Hepatocyte (in vitro differentiated cells): ENCODE measurements at regions not wholly inside any gene's neighbourhood (a gene's known extent, or its start where the extent isn't known, plus 50 kb on each side); places are given as distances from the start of the nearest gene placed in this dataset.

Source experiments
- DNase-seq: peaks from one replicate; pipeline ENCODE4 v3.0.0-alpha.2; 2016; ENCODE audit warnings: low spot score
- H2AFZ ChIP-seq: fragments of 200-600 bp; sonication (generic); 2 replicates; pipeline ENCODE4 v1.6.0; 2016; ENCODE audit warnings: antibody characterized with exemption, mild to moderate bottlenecking
- H3K27ac ChIP-seq: fragments of 200-600 bp; sonication (generic); 2 replicates; pipeline ENCODE4 v1.5.1; 2016; ENCODE audit warnings: mild to moderate bottlenecking
- H3K27me3 ChIP-seq: fragments of 200-600 bp; sonication (generic); 2 replicates; pipeline ENCODE4 v1.6.1; 2016
- H3K36me3 ChIP-seq: fragments of 200-600 bp; sonication (generic); replicated peaks from 2 replicates; pipeline ENCODE4 v1.5.1; 2016; ENCODE audit warnings: low read depth; ENCODE audit not compliant: insufficient read depth
- H3K4me1 ChIP-seq: fragments of 200-600 bp; sonication (generic); 2 replicates; pipeline ENCODE4 v1.5.1; 2016; ENCODE audit warnings: mild to moderate bottlenecking, moderate library complexity; ENCODE audit not compliant: insufficient read depth
- H3K4me2 ChIP-seq: fragments of 200-600 bp; sonication (generic); 2 replicates; pipeline ENCODE4 v1.6.0; 2016
- H3K4me3 ChIP-seq: fragments of 200-600 bp; sonication (generic); 2 replicates; pipeline ENCODE4 v1.5.1; 2016; ENCODE audit warnings: mild to moderate bottlenecking
- H3K79me2 ChIP-seq: fragments of 200-600 bp; sonication (generic); 2 replicates; pipeline ENCODE4 v1.6.0; 2017; ENCODE audit warnings: mild to moderate bottlenecking
- H3K9me2 ChIP-seq: fragments of 200-600 bp; sonication (generic); replicated peaks from 2 replicates; pipeline ENCODE4 v1.6.0; 2017; ENCODE audit warnings: mild to moderate bottlenecking; ENCODE audit not compliant: insufficient read depth
- H3K9me3 ChIP-seq: fragments of 200-600 bp; sonication (generic); 2 replicates; pipeline ENCODE4 v1.5.1; 2016; ENCODE audit warnings: low read depth, mild to moderate bottlenecking
- H4K20me1 ChIP-seq: fragments of 200-600 bp; sonication (generic); 2 replicates; pipeline ENCODE4 v1.6.0; 2016; ENCODE audit warnings: mild to moderate bottlenecking; ENCODE audit not compliant: insufficient read depth, poor library complexity, severe bottlenecking
- EZH2 ChIP-seq: fragments of 200-600 bp; sonication (generic); IDR thresholded peaks from 2 replicates; pipeline ENCODE4 v1.6.1; 2016; ENCODE audit warnings: antibody characterized with exemption, mild to moderate bottlenecking, borderline replicate concordance
- EZH2phosphoT487 ChIP-seq: fragments of 200-600 bp; sonication (generic); IDR thresholded peaks from one replicate; pipeline ENCODE4 v1.6.1; 2018; ENCODE audit warnings: antibody characterized with exemption, mild to moderate bottlenecking, low read depth, moderate library complexity; ENCODE audit not compliant: unreplicated experiment, severe bottlenecking
- WGBS: methylation state at CpG from one replicate; pipeline ENCODE4 v1.1.6; 2016; ENCODE audit warnings: low lambda C conversion rate; ENCODE audit errors: missing lambda C conversion rate; 5-methylcytosine and 5-hydroxymethylcytosine counted together
- TF ChIP-seq, protein P1 (sequence below): fragments of 200-600 bp; sonication (generic); IDR thresholded peaks from 2 replicates; pipeline ENCODE4 v1.5.1; 2016; ENCODE audit warnings: antibody characterized with exemption, mild to moderate bottlenecking; ENCODE audit not compliant: poor library complexity

DNA sequence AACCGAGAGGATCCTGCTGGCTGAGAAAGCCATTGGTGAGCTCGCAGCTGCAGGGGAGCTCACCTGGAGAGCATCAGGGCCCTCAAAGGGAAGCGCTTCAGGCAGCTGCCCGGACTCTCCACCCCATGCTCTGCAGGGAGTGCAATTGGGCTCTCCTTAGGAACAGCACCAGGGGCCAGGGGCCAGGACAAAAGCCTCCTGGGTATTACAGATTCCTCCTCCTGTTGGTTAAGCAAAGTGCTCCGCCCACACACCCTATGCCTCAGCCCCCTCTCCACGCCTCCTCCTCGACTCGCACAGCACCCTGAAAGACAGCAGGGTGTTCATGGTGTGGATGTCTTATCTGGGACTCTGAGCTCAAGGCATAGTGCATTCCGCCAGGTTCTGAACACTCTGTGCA, 139.9 kb downstream of the SHANK2 start:
- H3K79me2 ChIP-seq, result no peaks in the 10 kb centered on the region

DNA sequence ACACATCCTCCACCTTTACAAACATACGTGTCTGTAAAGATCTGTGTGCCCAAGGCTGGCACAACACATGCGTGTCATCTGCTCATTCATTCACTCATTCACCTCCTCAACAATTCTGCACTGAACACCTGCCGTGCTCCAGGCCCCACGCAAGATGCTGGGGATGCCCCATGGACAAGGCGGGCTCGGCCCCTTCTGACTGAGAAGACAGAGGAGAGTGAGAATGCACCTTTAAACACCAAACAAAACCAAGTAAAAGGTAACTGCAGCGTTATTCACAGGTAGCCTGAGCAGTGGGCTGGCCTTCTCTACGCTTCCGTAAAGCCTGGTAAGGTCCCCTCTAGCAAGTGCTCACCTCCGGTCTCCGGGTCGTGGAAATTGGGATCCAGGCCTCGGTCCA, 142.8 kb downstream of the SHANK2 start:
- DNase-seq, result no peak
- Histone ChIP-seq H3K9me2 (no peaks in the 10 kb centered on the region), H4K20me1 (no peaks in the 10 kb centered on the region), H3K79me2 (no peaks in the 10 kb centered on the region), H3K27ac (no peak overlapping the region), H2AFZ (no peak overlapping the region), H3K36me3 (no peaks in the 10 kb centered on the region), H3K27me3 (no peaks in the 10 kb centered on the region), H3K4me2 (no peak overlapping the region), H3K9me3 (no peaks in the 10 kb centered on the region), H3K4me3 (no peak overlapping the region), H3K4me1 (no peaks in the 10 kb centered on the region)
- no peak for TF ChIP-seq EZH2
- TF ChIP-seq, protein P1, sequence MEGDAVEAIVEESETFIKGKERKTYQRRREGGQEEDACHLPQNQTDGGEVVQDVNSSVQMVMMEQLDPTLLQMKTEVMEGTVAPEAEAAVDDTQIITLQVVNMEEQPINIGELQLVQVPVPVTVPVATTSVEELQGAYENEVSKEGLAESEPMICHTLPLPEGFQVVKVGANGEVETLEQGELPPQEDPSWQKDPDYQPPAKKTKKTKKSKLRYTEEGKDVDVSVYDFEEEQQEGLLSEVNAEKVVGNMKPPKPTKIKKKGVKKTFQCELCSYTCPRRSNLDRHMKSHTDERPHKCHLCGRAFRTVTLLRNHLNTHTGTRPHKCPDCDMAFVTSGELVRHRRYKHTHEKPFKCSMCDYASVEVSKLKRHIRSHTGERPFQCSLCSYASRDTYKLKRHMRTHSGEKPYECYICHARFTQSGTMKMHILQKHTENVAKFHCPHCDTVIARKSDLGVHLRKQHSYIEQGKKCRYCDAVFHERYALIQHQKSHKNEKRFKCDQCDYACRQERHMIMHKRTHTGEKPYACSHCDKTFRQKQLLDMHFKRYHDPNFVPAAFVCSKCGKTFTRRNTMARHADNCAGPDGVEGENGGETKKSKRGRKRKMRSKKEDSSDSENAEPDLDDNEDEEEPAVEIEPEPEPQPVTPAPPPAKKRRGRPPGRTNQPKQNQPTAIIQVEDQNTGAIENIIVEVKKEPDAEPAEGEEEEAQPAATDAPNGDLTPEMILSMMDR, result no peak
- 98% methylated on average over 13 of the region's 13 CpGs for WGBS

More for the DNA sequence above, 139.9 kb downstream of the SHANK2 start:
- no peak overlapping the region for H3K4me2 ChIP-seq
- no peak overlapping the region for H3K27ac ChIP-seq
- H2AFZ ChIP-seq, result no peak overlapping the region
- H3K4me1 ChIP-seq, result no peaks in the 10 kb centered on the region
- no peaks in the 10 kb centered on the region for H3K36me3 ChIP-seq
- H3K9me2 ChIP-seq, result no peaks in the 10 kb centered on the region
- WGBS, result 76% methylated on average over 9 of the region's 9 CpGs
- H3K9me3 ChIP-seq, result no peaks in the 10 kb centered on the region
- no peaks in the 10 kb centered on the region for H4K20me1 ChIP-seq
- TF ChIP-seq EZH2phosphoT487 (no peak), EZH2 (no peak)
- TF ChIP-seq, protein P1, result no peak
- H3K27me3 ChIP-seq, result no peaks in the 10 kb centered on the region
- no peak overlapping the region for H3K4me3 ChIP-seq
- no peak for DNase-seq

DNA sequence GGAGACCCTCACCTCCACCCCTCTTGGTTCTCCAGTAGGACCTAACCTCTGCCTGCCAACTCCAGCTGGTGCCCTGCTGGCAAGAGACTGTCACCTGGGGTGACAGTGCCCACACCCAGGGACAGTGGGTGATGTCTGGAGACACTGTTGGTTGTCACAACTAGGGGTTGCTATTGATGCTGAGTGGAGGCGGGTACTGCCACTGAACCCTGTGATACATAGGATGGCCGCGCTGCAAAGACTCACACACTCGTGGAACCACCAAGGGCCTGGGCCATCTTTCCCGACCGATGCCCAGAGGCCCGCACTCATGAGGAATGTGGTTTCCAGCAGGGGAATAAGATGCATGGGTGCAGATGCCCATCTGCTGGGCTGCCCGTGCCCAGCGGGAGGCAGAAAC, 143.2 kb downstream of the SHANK2 start:
- H3K36me3 ChIP-seq, result no peaks in the 10 kb centered on the region
- H3K79me2 ChIP-seq, result no peaks in the 10 kb centered on the region
- TF ChIP-seq EZH2phosphoT487, result no peak
- no peak overlapping the region for H3K27ac ChIP-seq
- no peak overlapping the region for H3K4me2 ChIP-seq
- no peak for DNase-seq
- H3K4me1 ChIP-seq, result no peaks in the 10 kb centered on the region
- H3K9me2 ChIP-seq, result no peaks in the 10 kb centered on the region
- no peaks in the 10 kb centered on the region for H4K20me1 ChIP-seq
- WGBS, result 97% methylated on average over 9 of the region's 9 CpGs
- H3K4me3 ChIP-seq, result no peak overlapping the region
- no peaks in the 10 kb centered on the region for H3K9me3 ChIP-seq
- H3K27me3 ChIP-seq, result no peaks in the 10 kb centered on the region
- no peak overlapping the region for H2AFZ ChIP-seq

DNA sequence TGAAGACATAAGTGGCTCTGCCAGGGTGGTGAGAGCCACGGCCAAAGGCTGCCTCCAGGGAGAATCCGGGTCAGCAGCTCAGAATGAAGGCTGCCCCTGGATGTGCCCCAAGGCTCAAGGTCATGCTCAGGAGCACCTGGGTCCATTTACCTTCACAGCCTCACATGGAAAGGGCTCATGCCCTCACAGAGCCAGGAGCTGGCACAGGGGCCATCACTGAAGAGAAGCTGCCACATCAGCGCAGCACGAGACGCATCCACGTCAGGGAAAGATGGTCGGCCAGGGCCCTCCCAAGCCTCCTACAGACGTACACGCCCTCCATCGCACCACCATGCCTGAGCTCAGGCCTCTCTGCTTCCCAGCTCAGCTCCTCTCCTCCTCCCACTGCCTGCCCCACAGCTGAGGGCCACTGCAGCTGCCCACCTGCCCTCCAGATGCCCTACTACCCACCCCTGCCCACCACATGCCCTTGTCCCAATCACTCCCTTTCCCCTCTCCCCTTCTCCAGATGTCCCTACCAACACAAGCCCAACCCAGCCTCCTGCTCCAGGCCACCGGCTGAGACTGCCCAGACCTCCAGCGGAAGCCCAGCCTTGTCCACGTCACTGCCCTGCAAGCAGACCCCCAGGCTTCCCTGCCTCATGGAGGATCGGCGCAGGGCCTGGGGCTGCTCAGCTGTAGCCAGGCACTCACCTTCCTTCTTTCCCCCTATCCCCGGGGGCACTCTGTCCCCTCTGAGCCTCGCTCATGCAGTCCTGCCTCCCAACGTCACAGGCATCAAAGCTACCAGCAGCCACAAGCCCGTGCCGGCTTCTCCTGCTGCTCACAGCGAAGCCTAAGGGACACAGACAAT, 144.1 kb downstream of the SHANK2 start:
- WGBS, result 92% methylated on average over 21 of the region's 21 CpGs
- H3K79me2 ChIP-seq, result no peaks in the 10 kb centered on the region
- H3K27ac ChIP-seq, result no peak overlapping the region
- no peaks in the 10 kb centered on the region for H3K4me1 ChIP-seq
- H3K9me3 ChIP-seq, result no peaks in the 10 kb centered on the region
- DNase-seq, result no peak
- no peaks in the 10 kb centered on the region for H4K20me1 ChIP-seq
- no peak overlapping the region for H3K4me3 ChIP-seq
- H3K4me2 ChIP-seq, result no peak overlapping the region
- H3K9me2 ChIP-seq, result no peaks in the 10 kb centered on the region
- no peaks in the 10 kb centered on the region for H3K27me3 ChIP-seq
- no peaks in the 10 kb centered on the region for H3K36me3 ChIP-seq
- TF ChIP-seq, protein P1, result no peak
- TF ChIP-seq EZH2phosphoT487 (no peak), EZH2 (no peak)
- no peak overlapping the region for H2AFZ ChIP-seq
